SK-N-SH (cell line): ENCODE measurements at regions not wholly inside any gene's neighbourhood (a gene's known extent, or its start where the extent isn't known, plus 50 kb on each side); places are given as distances from the start of the nearest gene placed in this dataset.
A peak's percentile ranks its signal among the peaks of the same experiment; 100 is the strongest.

Experiments used
- EP300 ChIP-seq, 2 experiments: IDR thresholded peaks; 2 replicates each; pipeline versions ENCODE4 v1.4.0 to v1.6.1; 2012; ENCODE audit warnings: borderline replicate concordance in 1 of 2, low read depth in 1 of 2, low read length in 1 of 2
- NRF1 ChIP-seq: IDR thresholded peaks from 2 replicates; pipeline ENCODE4 v1.6.1; 2012; ENCODE audit warnings: low read depth, mild to moderate bottlenecking, low read length
- POLR2AphosphoS5 ChIP-seq: IDR thresholded peaks from 2 replicates; pipeline ENCODE4 v1.6.1; 2012; ENCODE audit warnings: low read depth, low read length
- RFX5 ChIP-seq: IDR thresholded peaks from 2 replicates; pipeline ENCODE4 v1.6.1; 2012; ENCODE audit warnings: mild to moderate bottlenecking, improper control_type of control experiment, low read length
- SIN3A ChIP-seq: IDR thresholded peaks from 2 replicates; pipeline ENCODE4 v1.6.1; 2012; ENCODE audit warnings: low read depth, mild to moderate bottlenecking, low read length, moderate library complexity, borderline replicate concordance
- TCF12 ChIP-seq: IDR thresholded peaks from 2 replicates; pipeline ENCODE4 v1.4.0; 2012
- TF ChIP-seq, protein P1 (sequence below): fragments of 200-600 bp; sonication (generic); IDR thresholded peaks from 2 replicates; pipeline ENCODE4 v1.6.1; 2017; ENCODE audit warnings: antibody characterized with exemption, mild to moderate bottlenecking, moderate library complexity
- TF ChIP-seq, protein P2 (sequence below): IDR thresholded peaks from 2 replicates; pipeline ENCODE4 v1.4.0; 2012; ENCODE audit warnings: low read depth, borderline replicate concordance

DNA sequence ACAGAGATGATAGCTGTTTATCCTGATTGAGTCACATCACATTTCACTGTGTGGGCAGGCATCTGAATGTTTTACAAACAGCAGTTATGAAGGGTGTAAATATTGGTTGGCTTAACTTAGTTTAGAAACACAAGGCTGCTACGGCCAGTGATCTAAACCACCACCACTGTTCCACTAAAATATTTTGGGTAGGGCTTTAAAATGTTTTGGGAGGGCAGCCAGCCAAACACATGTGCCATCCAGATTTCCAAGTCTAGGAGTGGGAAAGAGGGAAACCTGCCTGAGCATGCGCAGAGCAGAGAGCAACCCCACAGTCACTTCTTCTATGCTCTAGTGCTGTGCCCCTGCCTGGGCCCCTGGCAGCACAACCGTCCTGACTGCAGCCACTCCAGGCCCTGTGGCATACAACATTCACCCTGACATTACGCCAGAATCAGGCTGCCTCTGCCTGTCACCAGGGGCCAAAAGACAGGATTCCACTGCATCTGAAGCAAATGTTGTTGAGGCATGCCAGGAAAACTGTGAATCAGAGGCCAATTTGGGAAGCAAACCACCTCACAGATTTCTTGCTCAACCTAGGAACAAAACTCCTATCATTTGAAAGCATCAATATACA lies 74.8 kb upstream of the COL5A2 start:
- TF ChIP-seq SIN3A: no peak
- TF ChIP-seq, protein P1, sequence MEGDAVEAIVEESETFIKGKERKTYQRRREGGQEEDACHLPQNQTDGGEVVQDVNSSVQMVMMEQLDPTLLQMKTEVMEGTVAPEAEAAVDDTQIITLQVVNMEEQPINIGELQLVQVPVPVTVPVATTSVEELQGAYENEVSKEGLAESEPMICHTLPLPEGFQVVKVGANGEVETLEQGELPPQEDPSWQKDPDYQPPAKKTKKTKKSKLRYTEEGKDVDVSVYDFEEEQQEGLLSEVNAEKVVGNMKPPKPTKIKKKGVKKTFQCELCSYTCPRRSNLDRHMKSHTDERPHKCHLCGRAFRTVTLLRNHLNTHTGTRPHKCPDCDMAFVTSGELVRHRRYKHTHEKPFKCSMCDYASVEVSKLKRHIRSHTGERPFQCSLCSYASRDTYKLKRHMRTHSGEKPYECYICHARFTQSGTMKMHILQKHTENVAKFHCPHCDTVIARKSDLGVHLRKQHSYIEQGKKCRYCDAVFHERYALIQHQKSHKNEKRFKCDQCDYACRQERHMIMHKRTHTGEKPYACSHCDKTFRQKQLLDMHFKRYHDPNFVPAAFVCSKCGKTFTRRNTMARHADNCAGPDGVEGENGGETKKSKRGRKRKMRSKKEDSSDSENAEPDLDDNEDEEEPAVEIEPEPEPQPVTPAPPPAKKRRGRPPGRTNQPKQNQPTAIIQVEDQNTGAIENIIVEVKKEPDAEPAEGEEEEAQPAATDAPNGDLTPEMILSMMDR: no peak
- peak; percentile 81 for TF ChIP-seq NRF1
- TF ChIP-seq RFX5: no peak
- TF ChIP-seq, protein P2, sequence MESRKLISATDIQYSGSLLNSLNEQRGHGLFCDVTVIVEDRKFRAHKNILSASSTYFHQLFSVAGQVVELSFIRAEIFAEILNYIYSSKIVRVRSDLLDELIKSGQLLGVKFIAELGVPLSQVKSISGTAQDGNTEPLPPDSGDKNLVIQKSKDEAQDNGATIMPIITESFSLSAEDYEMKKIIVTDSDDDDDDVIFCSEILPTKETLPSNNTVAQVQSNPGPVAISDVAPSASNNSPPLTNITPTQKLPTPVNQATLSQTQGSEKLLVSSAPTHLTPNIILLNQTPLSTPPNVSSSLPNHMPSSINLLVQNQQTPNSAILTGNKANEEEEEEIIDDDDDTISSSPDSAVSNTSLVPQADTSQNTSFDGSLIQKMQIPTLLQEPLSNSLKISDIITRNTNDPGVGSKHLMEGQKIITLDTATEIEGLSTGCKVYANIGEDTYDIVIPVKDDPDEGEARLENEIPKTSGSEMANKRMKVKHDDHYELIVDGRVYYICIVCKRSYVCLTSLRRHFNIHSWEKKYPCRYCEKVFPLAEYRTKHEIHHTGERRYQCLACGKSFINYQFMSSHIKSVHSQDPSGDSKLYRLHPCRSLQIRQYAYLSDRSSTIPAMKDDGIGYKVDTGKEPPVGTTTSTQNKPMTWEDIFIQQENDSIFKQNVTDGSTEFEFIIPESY: no peak
- peak; percentile 79 for TF ChIP-seq TCF12
- peak in 1 of 2 experiments; percentile 33; a peak in 1 of 4 replicates for TF ChIP-seq EP300 (IDR thresholded peaks at IDR 0.05; ENCODE audit: borderline replicate concordance in 1 of 2, low read depth in 1 of 2, low read length in 1 of 2)
- TF ChIP-seq POLR2AphosphoS5: peak; percentile 18; the same call in 1 of the 2 replicates
